ENCODE measurements at regions not wholly inside any gene's neighbourhood (a gene's known extent, or its start where the extent isn't known, plus 50 kb on each side); places are given as distances from the start of the nearest gene placed in this dataset.

DNA sequence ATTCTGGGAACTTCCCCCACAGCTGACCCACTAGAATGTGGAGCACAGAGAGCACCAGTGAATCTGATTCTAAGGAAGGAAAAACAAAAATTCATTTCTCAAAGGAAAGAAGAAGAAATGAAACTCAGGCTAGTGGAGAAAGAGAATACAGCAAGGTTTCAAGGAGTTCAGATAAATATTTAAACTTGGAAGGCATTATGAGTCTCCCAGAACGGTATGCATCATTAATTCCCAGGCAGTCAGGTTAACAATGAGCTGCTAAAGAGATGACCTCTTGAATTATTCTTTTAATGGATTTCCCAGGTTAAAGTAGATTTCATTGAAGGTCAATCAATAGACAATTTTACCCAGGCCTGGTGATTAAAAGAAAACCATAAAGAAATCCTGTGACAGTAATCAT is 103.6 kb upstream of the KAZN start:
- TF ChIP-seq ZNF766 (CRISPR knock-in tag; IDR thresholded peaks at IDR 0.05; ENCODE audit: borderline replicate concordance) (no peak), MIXL1 (CRISPR knock-in tag; IDR thresholded peaks at IDR 0.05) (no peak)
